Motor neuron (in vitro differentiated cells): ENCODE measurements at regions not wholly inside any gene's neighbourhood (a gene's known extent, or its start where the extent isn't known, plus 50 kb on each side); places are given as distances from the start of the nearest gene placed in this dataset.
A peak's percentile ranks its signal among the peaks of the same experiment; 100 is the strongest.

ENCODE experiments used
- ATAC-seq, 8 experiments: fragments of 200-7000 bp; cut with Tn5 transposase; replicated peaks in 6 of 8; 2 replicates each; pipeline ENCODE4 v1.8.0; 2021; ENCODE audit warnings: mild to moderate bottlenecking in 8 of 8, moderate library complexity in 8 of 8
- H3K27ac ChIP-seq, 2 donors: fragments of 250-450 bp; sonication (Bioruptor Pico); 2 replicates each; pipeline ENCODE4 v1.9.0; 2021; ENCODE audit warnings: antibody characterized with exemption in 2 of 2, mild to moderate bottlenecking in 2 of 2, moderate library complexity in 1 of 2
- H3K4me1 ChIP-seq, 2 donors: fragments of 250-450 bp; sonication (Bioruptor Pico); replicated peaks in 1 of 2; 2 replicates each; pipeline ENCODE4 v1.6.1; 2021; ENCODE audit warnings: antibody characterized with exemption in 2 of 2, mild to moderate bottlenecking in 2 of 2, moderate library complexity in 1 of 2
- H3K4me3 ChIP-seq, 5 donors: fragments of 250-450 bp; sonication (Bioruptor Pico); 2 replicates each; pipeline ENCODE4 v1.9.0; 2021; ENCODE audit warnings: antibody characterized with exemption in 5 of 5, mild to moderate bottlenecking in 5 of 5, moderate library complexity in 4 of 5
- WGBS, 10 experiments: fragments of 450-650 bp; shearing (Covaris generic); methylation state at CpG; one replicate each; pipeline ENCODE4 v1.0.0; 2022; 5-methylcytosine and 5-hydroxymethylcytosine counted together
- in situ Hi-C, 9 experiments: fragments of 400-800 bp; cut with MboI; loops; one replicate each; pipeline ENCODE4 v1.15.0; 2021; ENCODE audit warnings: low sequenced_read_pairs in 9 of 9, low pct_unique_long_range_greater_than_20kb in 2 of 9; ENCODE audit not compliant: unreplicated experiment in 9 of 9

DNA sequence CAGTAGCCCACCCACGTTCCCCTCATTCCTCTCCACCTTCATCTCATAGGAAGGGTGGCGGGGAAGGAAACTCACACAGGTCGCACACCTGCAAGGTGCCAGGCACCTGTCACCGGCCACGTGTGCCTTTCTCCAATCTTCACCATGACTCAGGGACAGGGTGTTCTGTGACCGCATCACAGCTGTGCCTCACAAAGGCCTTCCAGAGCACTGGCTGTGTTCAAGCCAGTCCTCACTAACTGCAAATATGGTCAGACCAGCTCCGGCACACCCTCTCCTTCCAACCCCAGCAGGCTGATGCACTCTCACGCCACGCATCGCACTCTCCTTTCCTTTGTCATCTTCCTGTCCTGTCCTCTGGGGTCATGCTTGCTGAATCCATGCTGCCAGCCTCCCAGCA lies 415.9 kb downstream of the IRS2 start:
- 20 to 100% (median 100%) methylated on average over 1 of the region's 10 CpGs; no CpG with 5 or more reads in 7 of the 10 experiments for WGBS, 10 experiments
- Histone ChIP-seq H3K4me1 (peaks cover 41 to 48% of the 10 kb centered on the region in 2 donors), H3K27ac (no peak overlapping the region), H3K4me3 (no peak overlapping the region)
- peak in 5 of 8 experiments; percentile 7 to 55 (median 44) for ATAC-seq
- in situ Hi-C loops, result no loop called here

DNA sequence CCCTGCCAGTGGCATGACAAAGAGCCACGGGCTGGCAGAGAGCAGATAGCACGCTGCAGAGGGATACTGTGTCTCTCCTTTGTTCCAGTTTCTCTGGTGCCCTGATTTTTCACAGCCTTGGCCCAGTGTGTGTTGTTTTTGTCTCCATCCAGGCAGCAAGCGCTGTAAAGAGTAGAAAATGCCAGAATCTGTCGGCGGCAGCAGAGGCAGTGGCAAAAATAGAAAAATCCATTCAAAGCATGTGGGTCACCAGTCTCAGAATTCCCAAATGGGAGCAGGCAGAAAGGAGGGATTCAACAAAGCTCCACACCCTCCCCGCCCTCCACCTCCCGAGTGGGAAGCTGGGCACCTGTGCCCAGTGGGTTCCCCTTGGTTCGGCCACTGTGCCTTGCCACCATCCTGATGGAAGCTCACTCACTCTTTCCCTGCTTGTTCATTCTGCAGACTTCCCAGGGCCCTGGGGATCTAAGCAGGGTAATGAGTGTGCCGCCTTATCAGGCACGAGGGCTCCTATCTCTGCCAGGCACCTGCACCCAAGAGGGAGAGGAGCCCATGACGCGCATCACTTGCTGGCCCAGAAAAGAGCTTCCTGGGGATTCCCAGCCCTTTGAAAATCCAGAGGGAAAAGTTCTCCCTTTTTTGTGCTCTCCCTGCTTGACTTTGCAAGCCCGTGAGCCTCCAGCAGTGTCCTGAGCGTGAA lies 416.9 kb downstream of the IRS2 start:
- in situ Hi-C loops, result no loop called here
- Histone ChIP-seq H3K27ac (no peak overlapping the region), H3K4me1 (peaks cover 41 to 46% of the 10 kb centered on the region in 2 donors), H3K4me3 (no peak overlapping the region)
- WGBS, 10 experiments, result 9 to 73% (median 30%) methylated on average over 2 to 10 of the region's 14 CpGs; no CpG with 5 or more reads in 3 of the 10 experiments
- peak in 5 of 8 experiments; percentile 62 to 77 (median 66) for ATAC-seq

DNA sequence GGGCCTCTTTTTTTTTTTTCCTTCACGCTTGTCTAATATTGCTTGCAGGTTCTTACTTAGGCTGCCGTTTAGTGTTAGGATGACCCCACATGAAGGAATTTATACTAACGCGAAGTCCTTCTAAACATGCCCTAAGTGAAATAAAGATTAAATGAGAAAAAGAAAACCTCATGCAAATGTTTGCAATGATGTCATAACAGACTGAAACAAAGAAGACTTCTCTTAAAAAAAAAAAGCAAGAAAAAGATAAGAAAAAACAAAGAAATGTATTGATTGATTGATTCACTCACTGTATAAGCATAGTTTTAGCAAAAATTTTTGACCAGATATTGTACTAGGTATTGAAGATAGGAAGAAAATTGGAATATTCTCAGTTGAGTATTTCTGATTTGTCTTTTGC lies 418.2 kb downstream of the IRS2 start:
- in situ Hi-C loops, result no loop called here
- no peak for ATAC-seq

DNA sequence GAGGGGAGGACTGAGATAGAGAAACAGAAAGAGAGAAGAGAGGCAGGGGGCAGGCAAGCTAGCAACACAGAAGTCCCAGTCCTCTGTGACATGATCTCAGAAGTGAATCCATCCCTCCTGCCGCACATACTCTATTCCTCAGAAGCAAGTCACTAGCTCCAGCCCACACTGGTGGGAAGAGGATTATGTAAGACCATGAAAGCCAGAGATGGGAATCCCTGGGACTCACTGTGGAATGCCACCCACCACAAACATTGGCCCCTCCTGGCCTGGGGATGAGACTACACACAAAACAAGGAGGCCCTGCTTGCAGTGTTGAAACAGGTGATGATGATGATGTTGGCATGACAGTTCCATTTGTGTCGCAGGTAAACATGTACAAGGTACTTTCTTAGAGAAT lies 419.9 kb downstream of the IRS2 start:
- peaks cover 49 to 56% of the 10 kb centered on the region in 2 donors for H3K4me1 ChIP-seq
- no peak overlapping the region for H3K27ac ChIP-seq
- H3K4me3 ChIP-seq, result no peak overlapping the region
- ATAC-seq, result peak in 2 of 8 experiments; percentile 31 to 54
- 17 to 100% (median 100%) methylated on average over 1 of the region's 2 CpGs; no CpG with 5 or more reads in 6 of the 10 experiments for WGBS, 10 experiments
- in situ Hi-C loops, result no loop called here

More for the DNA sequence above, 418.2 kb downstream of the IRS2 start:
- 60 to 96% (median 90%) methylated on average over 2 to 4 of the region's 4 CpGs for WGBS, 10 experiments
- Histone ChIP-seq H3K4me1 (peaks cover 32 to 40% of the 10 kb centered on the region in 2 donors), H3K27ac (no peak overlapping the region), H3K4me3 (no peak overlapping the region)

DNA sequence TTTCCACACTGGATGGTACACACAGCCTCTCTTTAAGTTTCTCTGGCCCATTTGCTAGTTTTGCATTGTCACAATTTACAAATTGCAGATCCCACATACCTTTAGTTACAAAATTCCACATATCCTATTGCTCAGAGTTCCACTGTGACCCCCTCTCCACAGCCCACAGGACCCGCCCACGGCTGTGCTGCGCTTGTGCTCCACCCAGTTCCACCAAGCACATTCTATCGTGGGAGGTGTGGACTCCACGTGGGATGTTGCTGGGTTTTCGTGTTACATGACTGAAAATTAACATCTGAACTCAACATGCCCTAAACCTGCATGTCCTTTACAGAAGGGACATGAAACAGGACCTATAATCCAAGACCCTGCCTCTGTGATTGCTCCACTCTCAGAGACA lies 423.0 kb downstream of the IRS2 start:
- in situ Hi-C loops, result no loop called here
- 60 to 89% methylated on average over 6 of the region's 6 CpGs; no CpG with 5 or more reads in 8 of the 10 experiments for WGBS, 10 experiments
- Histone ChIP-seq H3K4me3 (no peak overlapping the region), H3K27ac (no peak overlapping the region), H3K4me1 (peaks cover 35 to 53% of the 10 kb centered on the region in 2 donors)
- ATAC-seq, result peak in 1 of 8 experiments; percentile 32

DNA sequence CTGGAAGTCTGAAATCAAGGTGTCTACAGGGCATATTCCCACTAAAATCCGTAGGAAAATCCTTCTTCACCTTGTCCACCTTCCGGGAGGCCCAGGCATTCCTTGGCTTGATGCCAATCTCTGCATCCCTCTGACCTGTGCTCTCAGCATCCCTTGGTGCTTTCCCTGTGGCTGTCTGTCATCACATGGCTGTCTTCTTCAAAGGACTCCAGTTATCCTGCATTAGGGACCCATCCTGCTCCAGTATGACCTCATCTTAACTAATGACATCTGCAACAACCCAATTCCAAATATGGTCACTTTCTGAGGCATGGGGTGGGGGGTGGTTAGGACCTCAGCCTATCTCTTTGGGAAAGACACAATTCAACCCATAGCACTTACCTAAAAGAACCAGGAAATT lies 423.8 kb downstream of the IRS2 start:
- 28 to 100% (median 70%) methylated on average over 1 to 2 of the region's 2 CpGs; no CpG with 5 or more reads in 5 of the 10 experiments for WGBS, 10 experiments
- no peak overlapping the region for H3K4me3 ChIP-seq
- peak overlapping the region in 1 of 2 donors; percentile 26 for H3K27ac ChIP-seq
- ATAC-seq, result peak in 5 of 8 experiments; percentile 31 to 71 (median 44)
- H3K4me1 ChIP-seq, result peaks cover 31 to 45% of the 10 kb centered on the region in 2 donors
- in situ Hi-C loops, result no loop called here

GRCh38 chr13:109361562-109362289 lies 424.7 kb downstream of the IRS2 start:
- 0 to 100% (median 40%) methylated on average over 1 to 11 of the region's 11 CpGs for WGBS, 10 experiments
- peak in 5 of 8 experiments; percentile 36 to 84 (median 80) for ATAC-seq
- Histone ChIP-seq H3K4me3 (no peak overlapping the region), H3K27ac (no peak overlapping the region), H3K4me1 (peaks cover 29 to 50% of the 10 kb centered on the region in 2 donors)
- in situ Hi-C loops, result no loop called here

DNA sequence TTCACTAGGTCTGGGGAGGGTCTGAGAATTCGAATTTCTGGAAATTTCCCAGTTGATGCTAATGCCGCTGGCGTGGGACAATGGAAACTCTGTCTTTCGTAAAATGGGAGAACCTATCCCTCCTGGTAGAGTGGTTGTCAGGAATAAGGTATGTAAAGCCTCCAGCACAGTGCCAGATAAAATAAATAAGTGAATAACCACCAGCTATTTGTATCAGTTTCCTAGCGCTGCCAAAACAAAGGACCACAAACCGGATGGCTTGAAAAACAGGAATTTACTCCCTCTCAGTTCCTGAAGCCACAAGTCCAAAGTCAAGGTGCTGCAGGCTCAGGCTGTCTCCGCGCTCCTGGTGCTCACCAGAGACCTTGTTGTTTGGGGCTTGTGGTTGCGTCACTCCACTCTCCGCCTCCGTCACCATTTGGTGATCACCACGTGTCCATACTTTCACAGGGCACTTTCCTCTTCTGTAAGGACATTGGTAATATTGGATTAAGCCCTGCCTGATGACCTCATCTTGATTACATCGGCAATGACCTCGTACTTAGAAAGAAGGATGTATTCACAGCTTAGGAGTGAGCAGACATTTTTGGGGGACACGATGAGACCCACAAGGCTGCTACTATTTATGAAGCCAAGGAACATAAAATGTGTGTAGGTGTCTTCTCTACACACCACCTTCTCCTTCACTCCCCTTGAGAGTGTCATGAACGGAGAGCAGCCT lies 428.5 kb downstream of the IRS2 start:
- Histone ChIP-seq H3K4me3 (no peak overlapping the region), H3K4me1 (peaks cover 28 to 64% of the 10 kb centered on the region in 2 donors), H3K27ac (no peak overlapping the region)
- WGBS, 10 experiments, result 62 to 100% (median 86%) methylated on average over 1 to 12 of the region's 16 CpGs; no CpG with 5 or more reads in 2 of the 10 experiments
- peak in 2 of 8 experiments; percentile 51 to 55 for ATAC-seq
- in situ Hi-C loops, result no loop called here

GRCh38 chr13:109355875-109356434 lies 430.4 kb downstream of the IRS2 start:
- peaks cover 9 to 44% of the 10 kb centered on the region in 2 donors for H3K4me1 ChIP-seq
- in situ Hi-C loops, result no loop called here
- no peak for ATAC-seq
- 24 to 94% (median 88%) methylated on average over 2 to 19 of the region's 21 CpGs for WGBS, 10 experiments
- H3K27ac ChIP-seq, result no peak overlapping the region
- no peak overlapping the region for H3K4me3 ChIP-seq

- no peak overlapping the region for H3K27ac ChIP-seq
- no peak overlapping the region for H3K4me3 ChIP-seq
- in situ Hi-C loops, result no loop called here
- 50 to 97% (median 86%) methylated on average over 3 to 4 of the region's 4 CpGs; no CpG with 5 or more reads in 1 of the 10 experiments for WGBS, 10 experiments
- no peak for ATAC-seq
- H3K4me1 ChIP-seq, result peaks cover 8 to 39% of the 10 kb centered on the region in 2 donors
Measured at GRCh38 chr13:109355166-109355565, 431.2 kb downstream of the IRS2 start.

DNA sequence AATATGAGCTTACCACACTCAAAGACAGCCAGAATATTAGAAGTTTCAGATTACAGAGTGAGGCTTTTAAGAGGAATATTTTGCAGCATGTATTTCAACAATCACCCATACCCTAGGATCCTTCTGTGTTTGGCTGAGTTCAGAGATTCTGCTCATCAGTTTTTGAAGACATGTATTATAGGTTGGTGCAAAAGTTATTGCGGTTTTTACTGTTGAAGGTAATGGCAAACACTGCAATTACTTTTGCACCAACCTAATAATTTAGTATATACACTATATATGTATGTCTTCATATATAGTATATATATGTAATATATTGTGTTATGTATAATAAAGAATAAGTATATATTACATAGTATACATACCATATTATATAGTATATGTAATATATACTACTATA lies 435.1 kb downstream of the IRS2 start:
- Histone ChIP-seq H3K4me3 (no peak overlapping the region), H3K4me1 (peaks cover 8 to 14% of the 10 kb centered on the region in 2 donors), H3K27ac (no peak overlapping the region)
- ATAC-seq, result no peak
- 0 to 100% (median 69%) methylated on average over 1 of the region's 1 CpG; no CpG with 5 or more reads in 6 of the 10 experiments for whole genome bisulfite sequencing, 10 experiments
- in situ Hi-C loops, result no loop called here

DNA sequence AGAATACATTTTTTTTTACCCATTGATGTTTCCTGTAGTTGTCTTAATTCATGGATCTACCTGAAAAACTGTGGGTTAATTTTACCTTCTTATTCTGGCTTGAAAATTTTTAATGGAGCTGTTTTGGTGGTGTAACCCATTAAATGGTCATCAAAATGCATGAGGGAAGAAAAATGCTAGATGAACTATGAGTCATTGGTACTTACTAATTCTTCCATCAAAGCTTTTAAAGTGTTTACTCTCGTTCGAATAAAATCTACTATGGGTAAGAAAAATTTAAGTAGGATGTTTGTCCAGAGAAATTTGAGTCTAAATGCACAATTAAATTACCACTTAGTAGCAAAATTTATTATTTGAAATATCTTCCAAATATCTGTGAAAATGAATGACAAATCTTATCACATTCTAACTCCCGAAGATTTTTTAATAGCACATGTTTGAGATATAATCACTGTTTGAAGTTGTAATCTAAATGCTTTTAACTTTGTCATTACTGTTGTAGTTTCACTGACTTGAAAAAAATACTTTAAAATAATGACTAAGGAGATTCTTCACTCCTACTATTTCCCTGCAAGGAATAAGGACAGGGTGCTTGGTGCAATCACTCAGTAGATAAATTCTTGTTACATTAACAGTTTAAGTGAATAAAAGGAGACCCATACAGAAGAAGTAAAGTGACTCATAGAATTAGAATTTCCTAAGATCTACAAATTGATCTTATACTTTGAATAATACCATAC lies 437.7 kb downstream of the IRS2 start:
- in situ Hi-C loops, result no loop called here
- H3K4me3 ChIP-seq, result no peak overlapping the region
- 7 to 90% (median 69%) methylated on average over 2 to 3 of the region's 3 CpGs for WGBS, 10 experiments
- ATAC-seq, result peak in 2 of 8 experiments; percentile 29 to 36
- no peak overlapping the region for H3K27ac ChIP-seq
- H3K4me1 ChIP-seq, result no peaks in the 10 kb centered on the region
